Stimulated activated CD4-positive, alpha-beta T cell treated with anti-CD3 and anti-CD28 coated beads, Interleukin-2, amount 100 ng/mL, for 24 hours (primary cell): ENCODE measurements at regions not wholly inside any gene's neighbourhood (a gene's known extent, or its start where the extent isn't known, plus 50 kb on each side); places are given as distances from the start of the nearest gene placed in this dataset.
"Not testable (repeated sequence)": the region's sequence is repeated elsewhere in the genome, so short reads cannot be mapped to it uniquely, and the experiment has no call there.

ENCODE experiments used
- DNase-seq, 2 donors: peaks; one replicate each; pipeline ENCODE4 v3.0.0-alpha.2; 2020

DNA sequence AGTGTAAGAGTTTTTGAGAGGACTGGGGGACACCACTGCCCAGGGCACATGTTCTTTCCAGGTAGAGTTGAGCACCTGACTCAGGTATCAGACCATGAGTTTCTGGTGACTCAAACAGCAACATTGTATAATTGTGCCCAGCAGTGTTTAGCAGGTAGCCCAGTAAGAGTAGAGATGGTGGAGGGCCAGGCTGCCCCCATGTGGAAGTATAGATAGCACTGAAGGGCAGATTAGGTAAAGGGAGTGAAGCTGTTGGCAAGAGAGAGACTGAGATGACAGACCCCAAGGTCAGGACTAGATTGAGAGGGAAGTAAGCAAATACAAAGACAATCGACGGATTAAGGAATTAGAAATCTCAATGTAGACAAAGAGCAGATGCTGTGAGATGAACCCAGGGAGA is 74.6 kb downstream of the TRIM42 start:
- no peak for DNase-seq

DNA sequence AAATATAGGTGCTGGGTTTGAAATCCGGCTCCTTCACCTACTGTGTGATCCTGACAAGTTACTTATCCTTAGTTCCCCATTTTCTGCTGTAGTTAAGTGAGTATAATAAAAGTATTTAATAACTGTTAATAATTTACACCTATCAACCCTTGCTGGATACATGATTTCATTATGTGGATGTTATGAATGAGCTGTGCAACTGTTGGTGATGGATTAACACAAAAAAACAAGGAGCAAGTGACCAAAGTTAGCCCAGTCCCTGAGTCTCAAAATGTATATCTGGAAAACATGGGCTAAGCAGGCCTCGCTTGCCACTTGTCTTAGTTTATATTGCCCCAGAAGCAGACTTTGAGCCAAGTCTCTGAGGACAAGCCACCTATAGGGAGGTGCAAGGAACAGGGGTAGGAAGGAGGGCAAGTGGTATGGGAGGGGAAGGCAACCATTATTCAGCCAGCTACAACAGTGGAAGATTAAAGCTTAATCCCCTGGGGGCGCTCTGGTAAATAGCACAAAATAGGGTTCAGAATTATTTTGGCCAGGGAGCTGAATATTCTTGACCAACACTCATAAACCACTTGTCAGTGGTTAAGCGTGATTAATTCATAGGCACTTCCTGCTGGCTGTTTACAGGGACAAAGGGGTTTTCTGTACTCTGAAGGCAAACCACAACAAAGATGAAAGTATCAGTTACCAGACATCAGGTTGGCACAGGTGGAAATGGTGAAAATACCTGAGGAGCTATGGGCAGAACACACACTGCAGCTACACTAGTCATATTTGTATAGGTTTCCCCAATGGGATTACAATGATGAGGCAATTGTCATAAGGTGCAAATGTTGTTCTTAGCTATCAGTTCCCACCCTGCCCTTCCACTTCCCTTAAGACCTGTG is 76.2 kb downstream of the TRIM42 start:
- DNase-seq: no peak

DNA sequence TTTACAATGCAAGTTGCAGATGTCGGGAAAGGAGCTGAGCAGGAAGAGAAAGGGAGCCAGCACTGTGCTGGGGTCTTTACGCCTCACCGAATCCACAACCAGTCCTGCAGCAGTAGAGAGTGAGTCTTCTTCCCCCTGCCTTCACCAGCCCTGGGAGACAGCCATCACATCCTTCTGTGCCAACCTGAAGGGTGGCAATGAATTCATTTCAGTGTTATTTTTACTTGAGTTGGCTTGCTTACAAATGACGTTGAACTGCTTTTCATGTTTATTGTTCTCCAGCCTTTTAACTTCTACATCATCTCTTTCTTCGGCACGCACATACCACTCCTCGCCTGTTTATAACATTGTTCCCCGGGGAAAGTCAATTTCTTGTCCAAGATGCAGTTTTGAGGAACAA is 77.1 kb downstream of the TRIM42 start:
- no peak for DNase-seq

DNA sequence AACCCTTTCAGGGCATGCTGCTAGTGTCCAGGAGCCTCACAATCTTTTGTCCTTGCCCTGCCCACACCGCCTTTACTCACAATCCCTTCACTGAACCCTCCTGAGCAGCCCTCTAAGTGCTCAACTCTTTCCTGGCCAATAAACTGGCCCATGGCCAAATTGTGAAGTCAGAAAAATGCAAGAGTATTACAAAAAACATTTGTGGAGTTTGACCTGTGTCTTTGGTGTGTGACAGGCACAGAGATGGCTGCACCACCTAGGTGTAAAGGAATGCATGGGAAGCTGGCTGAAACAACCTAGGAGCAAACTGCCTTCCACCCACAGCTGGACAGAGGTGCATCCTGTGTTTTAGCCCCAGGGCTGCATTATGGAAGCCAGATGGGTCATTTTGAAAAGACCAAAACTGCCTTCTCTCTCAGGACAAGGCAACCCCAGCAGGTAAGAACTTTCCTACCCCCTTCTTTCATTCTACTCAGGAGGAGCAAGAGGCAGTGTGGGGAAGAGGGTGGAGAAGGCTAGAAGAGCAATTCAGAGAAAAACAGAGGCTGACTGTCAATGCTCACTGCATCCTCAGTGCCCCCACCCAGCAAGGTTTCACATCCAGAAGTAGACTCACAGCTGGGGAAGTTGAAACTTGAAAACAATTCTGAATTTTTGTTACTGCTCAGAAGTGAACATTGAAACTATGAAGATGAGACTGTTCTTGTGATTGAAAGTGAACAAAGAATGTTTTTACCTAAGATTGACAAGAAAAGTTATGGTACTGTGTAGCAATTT is 78.6 kb downstream of the TRIM42 start:
- DNase-seq: no peak

DNA sequence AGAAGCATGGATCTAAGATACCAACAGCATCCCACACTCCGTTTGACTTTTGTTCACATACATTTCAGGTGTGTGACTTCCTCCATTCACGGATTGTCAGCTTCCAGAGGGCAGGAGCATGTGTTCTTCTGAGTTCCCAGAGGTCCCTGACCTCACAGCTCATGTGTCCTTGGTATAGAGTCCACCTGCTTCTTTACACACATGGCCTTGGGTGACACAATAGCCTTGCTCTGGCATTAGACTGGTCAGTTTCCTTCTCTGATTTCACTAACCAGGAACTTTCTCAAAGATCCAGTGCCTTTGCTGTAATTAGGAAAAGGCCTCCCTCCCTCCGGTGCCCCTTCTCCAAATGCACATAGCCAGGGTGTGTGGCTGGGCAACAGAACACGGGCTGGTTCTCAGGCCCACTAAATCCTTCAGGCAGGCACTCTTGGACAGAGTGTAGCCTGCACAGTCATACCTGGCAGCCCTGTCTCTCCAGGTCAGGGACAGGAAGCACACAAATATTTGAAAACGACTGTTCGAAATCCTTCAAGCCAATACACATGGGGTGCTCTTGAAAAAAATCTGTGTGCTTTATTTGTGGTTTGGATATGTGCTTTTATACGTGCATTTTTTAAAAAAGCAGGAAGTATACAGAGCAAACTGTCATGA is 81.1 kb downstream of the TRIM42 start:
- DNase-seq: no peak

GRCh38 chr3:140760324-140761075 is 82.6 kb downstream of the TRIM42 start:
- no peak for DNase-seq

GRCh38 chr3:140761076-140761639 is 83.3 kb downstream of the TRIM42 start:
- no peak for DNase-seq

DNA sequence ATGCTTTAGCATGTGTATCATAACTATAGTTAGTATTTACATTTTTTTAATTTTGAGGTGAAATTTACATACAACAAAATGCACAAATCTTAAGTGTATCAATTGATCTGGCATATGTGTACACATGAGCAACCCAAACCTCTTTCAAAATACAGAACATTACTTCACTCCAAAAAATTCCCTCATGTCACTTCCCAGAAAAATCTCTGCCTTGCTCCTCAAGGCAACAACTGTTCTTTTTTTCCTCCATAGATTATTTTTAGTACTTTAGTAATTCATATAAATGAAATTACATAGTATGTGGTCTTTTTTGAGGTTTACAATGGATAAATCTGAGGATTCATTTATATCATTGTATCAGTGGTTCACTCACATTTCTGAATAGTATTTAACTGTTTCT is 84.9 kb downstream of the TRIM42 start:
- DNase-seq: no peak

- no peak for DNase-seq
Observed at GRCh38 chr3:140763532-140763931, 85.7 kb downstream of the TRIM42 start.

GRCh38 chr3:140765246-140765645 is 87.4 kb downstream of the TRIM42 start:
- DNase-seq: no peak

- no peak for DNase-seq
Observed at GRCh38 chr3:140766465-140766864, 88.6 kb downstream of the TRIM42 start.

- no peak for DNase-seq
Observed at GRCh38 chr3:140767566-140767965, 89.7 kb downstream of the TRIM42 start.

- DNase-seq: no peak
Observed at GRCh38 chr3:140768941-140769340, 91.1 kb downstream of the TRIM42 start.

DNA sequence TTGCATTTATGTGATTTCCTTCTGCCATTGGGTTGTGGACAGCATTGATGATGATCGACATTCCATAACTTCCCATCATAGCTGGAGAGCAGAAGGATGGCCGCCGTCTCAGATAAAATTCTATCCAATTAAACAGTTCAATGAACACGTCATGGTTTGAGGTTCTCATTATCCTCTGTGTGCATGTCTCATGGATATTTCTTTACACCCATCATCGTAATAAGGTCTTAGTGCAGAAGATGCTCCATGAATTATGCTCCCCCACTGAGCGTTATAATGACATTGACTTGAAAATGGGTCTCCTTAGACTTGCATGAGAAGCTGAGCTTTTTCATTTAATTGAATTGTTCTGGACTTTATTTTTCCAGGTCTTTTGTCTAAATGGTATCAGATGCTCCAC is 92.1 kb downstream of the TRIM42 start:
- DNase-seq: no peak

DNA sequence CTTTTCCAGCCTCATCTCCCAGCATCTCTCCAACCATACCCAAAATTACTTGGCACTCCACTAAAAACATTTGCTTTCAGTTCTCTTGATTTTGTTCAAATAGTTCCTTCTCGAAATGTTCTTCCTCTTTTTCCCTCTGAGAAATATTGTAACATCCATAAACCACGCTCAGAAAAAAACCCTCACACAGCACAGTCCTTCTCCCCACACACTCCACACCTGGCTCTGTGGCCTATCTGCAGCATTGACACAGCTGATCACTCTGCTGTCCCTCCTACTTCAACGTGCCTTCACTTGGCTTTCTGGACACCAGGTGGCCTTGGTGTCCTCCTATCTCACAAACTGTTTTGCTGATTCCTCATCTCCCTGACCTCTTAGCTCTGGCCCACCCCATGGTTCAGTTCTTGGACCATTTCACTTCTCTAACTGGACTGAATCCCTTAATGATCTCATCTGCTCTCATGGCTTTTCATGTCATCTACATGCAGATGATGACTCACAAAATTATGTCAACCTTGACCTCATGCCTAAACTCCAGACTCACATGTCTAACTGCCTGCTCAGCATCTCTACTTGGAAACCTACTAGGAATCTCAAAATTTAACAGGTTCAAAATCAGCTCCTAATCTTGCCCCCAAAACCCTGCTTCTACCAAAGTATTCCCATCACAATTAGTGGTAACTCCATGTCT is 93.3 kb downstream of the TRIM42 start:
- DNase-seq: no peak

DNA sequence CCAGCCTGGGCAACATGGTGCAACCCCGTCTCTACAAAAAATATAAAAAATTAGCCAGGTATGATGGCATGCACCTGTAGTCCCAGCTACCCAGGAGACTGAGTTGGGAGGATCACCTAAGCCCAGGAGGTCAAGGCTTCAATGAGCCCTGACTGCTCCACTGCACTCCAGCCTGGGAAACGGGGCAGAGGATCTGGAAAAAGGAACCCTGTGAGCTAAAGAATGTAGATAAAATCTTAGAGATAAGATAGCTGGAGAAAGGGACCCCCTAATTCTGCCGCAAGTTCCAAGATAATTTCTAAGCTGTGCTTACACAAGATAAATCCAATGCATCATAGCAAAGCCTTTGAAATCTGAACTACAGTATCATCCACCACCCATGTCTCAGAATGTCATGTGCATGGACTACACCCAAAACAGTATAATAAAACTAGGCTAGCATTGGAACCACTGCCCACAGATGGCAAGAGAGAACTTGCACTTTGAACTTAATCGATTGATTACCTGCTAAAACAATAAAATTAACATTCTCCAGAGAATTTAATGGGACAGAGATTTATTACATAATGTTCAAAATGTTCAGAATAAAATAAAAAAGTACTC is 99.9 kb downstream of the TRIM42 start:
- no peak for DNase-seq

- DNase-seq: no peak
Observed at GRCh38 chr3:140791368-140791767, 113.5 kb downstream of the TRIM42 start.

DNA sequence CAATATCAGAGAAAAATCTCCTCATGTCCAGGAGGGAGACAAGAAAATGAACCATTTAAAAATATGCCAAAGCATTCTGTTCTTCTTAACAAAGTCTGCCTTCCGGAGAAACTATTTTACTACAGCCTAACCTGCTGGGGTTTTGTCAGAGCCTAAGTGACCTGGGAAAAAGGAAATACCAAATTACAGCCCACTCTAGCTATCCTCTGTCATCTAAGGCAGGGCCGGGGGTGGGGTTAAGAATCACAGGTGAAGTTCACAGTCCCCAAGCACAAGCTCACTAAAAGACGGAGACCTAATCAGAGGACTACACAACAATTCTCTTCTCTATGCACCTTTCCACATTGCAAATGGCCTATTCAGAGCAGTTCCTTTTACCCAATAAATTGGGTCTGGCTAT is 116.6 kb downstream of the TRIM42 start:
- DNase-seq: no peak

- DNase-seq: not testable (repeated sequence)
Observed at GRCh38 chr3:140802898-140803297, 125.0 kb downstream of the TRIM42 start.

- no peak for DNase-seq
Observed at GRCh38 chr3:140809316-140809715, 131.5 kb downstream of the TRIM42 start.
